GM18909 (cell line): ENCODE measurements at regions not wholly inside any gene's neighbourhood (a gene's known extent, or its start where the extent isn't known, plus 50 kb on each side); places are given as distances from the start of the nearest gene placed in this dataset.

Experiments
- ATAC-seq: cut with Tn5 transposase; IDR thresholded peaks from one replicate; pipeline ENCODE4 v1.9.1; 2021; ENCODE audit warnings: mild to moderate bottlenecking; ENCODE audit not compliant: unreplicated experiment, poor library complexity

DNA sequence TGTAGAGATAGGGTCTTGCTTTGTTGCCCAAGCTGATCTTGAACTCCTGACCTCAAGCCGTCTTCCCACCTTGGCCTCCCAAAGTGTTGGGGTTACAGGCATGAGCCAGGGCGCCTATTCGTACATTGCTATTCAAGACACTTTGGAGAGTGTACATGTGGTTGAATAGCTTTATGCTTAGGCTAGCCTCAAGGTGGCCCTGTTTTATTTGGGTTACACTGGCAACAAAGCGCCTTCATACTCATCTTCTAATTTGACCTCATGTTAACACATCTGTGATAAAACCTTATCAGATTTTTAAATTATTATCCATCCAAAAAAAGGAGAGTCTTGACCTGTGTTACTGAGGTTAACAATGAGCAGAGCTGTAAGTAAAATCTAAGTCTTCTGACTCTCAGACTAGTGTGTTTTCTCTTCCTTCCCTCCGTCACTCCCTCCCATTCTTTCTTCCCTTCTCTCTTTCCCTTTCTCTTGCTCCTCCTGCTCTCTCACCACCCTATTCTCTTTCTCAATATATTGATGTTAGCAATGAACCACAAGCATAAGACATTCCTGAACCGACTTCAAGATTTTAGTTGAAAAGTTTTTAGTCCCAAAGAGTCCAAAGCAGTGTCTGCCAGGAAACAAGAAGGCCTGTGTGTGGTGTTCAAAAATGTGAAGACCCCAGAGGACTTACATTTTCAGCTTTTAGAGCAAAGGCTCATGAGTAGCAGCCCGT, 603.7 kb upstream of the CFAP20DC start:
- ATAC-seq: no peak

DNA sequence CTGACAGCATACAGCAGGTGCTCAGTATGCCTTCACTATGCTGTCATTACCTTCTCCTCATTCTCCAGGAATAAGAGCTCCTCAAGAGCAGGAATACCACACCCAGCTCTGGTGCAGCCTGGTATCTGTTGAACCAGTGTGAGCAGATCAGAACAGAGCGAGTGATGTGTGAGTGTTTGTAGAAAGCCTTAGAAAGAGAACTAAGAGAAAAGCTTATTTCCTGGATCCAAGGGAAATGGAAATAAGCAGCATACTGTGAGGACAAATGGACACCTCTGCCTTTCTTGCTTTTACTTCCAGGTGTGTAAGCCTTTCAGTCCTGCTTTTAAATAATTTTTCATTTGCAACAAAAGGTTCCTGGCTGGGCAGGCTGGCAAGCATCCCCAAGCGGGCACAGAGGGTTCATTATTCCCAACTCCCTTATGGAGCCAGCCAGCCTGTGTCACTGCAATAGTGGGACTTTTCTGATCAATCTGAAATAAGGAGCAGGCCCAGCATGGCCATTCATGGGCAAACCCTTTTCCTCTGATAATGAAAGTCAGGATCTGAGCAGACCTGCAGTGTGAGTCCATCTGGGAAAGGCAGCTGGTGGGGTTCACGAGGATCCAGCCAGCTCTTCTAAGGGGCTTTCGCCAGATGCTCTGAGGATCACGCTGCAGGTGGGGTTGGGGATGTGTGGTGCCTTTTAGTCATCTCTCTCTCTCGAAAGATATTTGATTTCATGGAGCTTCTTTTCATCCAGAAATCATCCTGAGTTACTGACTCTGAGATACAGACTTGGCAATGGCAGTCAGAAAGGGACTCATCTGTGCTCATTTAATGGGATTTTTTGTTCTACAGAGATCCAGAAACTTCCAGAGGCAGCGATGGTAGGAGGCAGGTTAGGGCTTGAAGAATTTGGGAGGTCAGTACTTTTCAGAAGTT, 594.9 kb upstream of the CFAP20DC start:
- no peak for ATAC-seq

DNA sequence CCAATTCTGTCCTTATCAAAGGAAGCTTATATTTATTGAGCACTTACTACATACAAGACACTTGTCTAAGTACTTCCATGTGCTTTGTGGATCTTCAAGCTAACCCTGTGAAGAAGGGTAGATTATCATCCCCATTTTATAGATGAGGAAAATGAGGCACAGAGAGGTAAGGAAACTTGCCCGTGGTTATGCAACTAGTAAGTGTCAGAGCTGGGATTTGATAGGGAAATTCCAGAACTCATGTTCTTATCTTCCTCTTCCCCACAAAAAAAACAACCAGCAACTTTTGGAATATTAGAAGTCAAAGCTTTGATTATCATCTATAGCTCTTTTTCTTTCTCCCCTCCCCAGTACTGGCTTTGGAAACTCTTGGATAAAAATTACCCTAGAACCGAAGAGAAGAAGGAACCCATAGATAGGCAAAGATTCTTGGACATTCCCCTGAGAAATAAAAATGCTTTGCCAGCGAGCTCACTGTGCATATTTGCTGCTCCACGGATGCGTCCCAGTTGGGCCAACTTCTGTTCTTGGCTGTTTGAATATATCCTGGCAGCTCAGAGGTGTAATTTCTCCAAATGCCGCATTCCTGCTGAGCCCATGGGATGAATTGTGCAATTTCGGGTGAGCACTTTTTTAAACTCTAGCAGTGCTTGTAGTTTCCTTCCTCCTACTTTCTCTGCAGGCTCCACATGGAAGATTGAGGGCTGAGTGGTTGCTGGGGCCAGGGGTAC, 591.5 kb upstream of the CFAP20DC start:
- ATAC-seq: no peak

DNA sequence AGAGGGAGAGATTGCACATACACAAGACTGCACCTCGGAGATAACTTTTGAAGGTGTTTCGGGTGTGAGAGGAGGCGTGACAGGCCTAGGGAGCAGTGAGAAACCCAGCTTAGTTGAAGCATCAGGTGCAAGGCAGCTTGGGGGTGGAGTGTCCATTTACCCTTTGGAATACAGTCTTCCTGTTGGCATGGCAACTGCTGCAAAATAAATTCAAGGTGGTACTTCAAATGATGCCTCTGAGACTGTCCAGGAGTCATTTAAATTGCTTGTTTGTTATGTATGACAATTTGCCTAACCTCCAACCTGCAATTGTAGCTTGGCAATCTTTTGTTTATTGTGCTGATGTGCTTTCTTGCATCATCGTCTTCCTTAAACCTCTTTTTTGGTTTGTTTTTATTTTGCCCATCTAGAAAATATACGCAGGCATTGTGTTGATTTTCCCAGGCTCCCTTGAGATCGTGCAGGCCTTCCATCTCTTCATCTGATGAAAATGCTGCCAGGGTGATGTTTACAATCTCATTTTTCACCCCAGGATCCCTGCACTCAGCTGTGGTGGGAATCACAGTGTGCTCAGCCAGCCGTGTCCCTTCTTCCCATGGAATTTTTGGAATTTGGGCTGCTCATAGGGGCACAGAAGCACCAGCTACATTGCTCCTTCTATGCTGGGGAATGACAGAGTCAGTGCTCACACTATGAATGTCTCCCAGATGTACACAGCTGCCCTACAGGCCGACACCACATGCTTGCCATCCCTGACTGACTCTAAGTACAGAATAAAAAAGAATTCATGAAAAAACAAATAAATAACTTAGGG, 583.1 kb upstream of the CFAP20DC start:
- no peak for ATAC-seq

DNA sequence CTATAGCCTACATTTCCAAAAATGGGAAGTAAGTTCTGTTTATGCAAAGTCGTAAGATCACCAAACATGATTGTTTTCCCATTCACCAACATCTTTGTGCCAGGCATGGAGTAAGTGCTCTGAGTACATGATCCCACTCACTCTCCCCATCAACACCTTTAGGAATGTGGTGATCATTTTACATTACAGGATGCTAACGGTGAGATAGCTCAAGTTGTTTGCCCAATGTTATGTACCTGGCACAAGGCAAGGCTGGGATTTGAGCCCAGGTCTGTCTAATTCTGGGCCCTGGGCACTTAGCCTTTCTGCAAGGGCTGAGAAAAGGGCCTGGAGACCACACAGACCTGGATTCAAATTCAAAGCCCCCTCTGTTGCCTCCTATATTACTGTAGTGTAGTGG, 581.7 kb upstream of the CFAP20DC start:
- ATAC-seq: no peak

DNA sequence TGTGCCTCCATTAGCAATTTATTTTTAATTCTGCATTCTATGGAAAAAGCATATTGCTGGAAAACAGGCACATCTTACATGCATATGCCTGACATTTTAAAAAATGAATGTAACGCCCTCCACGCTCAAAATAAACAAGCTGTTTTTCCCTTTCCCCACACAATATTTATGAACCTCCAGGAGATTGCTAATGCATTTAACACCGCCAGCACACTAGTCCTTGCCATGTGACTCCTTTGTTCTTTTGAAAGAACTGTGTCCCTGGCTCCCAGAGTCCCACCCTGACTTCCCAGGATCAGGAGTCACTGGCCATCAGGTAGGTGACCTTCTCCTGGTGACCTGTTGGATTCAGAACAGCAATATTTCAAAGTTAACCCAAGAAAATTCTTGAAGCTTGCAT, 571.2 kb upstream of the CFAP20DC start:
- no peak for ATAC-seq

DNA sequence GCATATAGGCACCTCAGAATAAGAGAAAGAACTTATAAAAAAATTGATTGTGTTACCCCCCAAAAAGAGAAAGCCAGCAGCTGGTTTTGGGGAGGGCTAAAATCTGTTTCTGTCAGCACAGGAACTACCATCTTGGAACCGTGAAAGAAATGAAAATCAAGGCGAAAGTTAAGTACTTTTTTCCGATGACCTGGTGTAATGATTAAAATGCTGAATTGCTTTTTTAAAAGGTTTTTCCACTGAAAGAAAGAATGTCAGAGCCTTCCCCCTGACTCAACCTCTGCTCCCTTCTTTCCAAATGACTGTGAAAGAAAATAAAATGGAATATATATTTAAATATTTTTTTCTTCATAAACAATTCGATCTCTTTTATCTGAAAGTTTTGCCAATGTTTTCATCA, 570.5 kb upstream of the CFAP20DC start:
- no peak for ATAC-seq

DNA sequence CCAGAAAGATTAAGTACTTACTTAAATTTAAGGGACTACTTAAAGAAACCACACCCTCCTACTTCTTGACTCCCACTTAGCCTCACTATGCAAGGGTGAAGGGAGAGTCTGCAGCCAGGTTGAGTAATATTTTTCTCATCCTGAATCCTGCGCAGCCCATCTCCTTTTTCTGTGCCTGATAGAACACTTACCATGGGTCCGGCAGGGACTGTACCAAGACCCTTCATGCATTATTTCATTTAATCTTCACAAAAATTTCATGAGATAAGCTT, 562.6 kb upstream of the CFAP20DC start:
- no peak for ATAC-seq

DNA sequence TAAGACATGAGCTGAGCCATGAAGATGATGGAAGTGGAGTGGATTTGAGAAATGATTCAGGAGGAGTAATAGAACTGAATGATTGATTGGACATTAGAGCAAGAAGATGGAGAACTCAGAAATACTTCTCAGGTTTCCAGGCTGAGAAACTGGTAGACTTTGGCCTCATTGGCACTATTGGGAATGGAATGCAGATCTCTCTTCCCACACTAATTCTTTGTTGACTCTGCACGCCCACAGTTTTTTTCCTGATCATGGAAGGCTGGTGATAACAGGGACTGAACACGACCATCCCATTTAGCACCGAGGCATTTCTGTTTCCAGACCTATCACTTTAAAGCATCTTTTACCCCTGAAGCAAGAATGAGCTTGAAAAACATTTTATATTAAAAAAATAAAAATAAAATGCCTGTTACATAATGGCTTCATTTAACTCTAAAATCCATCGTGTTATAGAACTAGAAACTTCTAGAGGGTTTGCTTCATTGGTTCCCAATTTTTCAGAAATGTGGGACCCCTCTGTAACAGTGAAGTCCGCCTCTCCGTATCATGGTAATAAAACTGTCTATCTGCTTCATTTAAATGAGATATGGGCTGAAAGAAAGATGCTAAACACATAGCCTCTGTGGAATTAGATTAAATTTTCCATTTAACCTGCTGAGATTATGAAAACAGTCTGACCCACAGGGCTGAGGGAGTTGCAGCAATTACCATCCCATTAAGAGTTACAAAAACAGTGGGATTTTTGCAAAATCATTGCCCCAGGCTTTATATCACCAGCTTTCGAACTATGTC, 562.0 kb upstream of the CFAP20DC start:
- ATAC-seq: no peak

DNA sequence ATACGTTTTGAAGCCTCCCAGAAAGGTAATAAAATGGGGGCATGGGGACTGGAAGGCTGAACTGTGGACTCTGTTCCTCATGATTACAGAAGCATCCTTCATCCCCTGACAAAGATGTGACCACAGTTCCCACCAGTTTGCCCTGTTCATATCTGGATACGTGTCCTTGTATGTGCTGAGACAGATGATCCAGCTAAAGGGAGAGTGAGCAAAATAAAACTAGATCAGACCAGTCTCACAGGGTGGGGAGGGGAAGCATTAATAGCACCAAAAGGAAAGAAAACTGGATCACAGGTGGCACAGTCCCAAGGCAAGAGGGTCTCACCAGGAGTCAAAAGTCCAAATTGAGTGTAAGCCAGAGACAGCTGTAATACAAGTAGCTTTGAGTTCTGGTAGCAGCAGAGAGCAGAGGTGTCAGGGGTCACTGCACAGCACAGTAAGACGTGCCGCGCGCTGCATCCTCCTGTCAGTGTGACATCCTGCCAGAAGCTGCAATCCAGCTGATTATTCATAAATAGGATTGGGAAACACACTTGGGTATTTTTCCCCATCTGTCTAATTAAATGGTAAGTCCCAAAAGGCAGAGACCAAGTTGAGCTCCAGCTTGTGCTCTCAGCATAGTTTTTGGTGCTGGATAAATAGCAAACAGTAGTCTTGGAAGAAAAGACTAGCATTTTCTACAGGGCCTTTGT, 560.0 kb upstream of the CFAP20DC start:
- no peak for ATAC-seq

DNA sequence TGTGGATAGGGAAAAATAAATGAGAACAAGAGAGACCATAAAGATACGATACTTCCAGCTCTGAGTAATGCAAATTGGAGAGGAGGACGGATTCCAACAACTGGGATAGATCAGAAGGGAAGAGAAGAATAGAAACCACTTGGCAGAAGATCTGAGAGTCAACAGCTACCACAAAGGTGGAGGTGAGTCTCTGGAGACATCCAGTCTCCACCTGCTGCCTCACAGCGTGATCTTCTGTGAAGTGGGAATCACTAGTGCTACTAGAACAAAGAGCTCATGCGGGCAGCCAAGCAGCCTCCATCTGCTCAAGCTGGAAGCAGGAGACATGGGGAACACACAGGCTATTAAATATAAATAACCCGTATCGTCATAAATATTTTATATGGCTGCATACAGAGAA, 558.5 kb upstream of the CFAP20DC start:
- ATAC-seq: no peak

DNA sequence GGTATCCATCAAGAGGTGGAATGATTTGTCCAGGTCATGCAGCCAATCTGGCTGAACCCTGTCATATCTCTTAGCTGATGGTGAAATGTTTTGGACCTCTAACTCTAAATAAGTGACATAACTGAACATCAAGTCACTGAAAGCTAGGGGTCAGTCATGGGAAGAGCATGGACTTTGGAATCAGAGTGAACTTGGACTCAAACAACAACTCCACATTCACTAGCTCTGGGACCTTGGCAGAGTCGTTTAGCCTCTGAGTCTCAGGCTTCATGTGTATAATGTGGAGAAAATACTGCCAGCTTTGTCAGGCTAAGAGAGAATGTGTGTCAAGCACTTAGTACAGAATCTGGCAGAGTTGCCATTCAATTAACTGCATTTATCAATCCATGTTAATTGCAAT, 557.8 kb upstream of the CFAP20DC start:
- ATAC-seq: no peak

DNA sequence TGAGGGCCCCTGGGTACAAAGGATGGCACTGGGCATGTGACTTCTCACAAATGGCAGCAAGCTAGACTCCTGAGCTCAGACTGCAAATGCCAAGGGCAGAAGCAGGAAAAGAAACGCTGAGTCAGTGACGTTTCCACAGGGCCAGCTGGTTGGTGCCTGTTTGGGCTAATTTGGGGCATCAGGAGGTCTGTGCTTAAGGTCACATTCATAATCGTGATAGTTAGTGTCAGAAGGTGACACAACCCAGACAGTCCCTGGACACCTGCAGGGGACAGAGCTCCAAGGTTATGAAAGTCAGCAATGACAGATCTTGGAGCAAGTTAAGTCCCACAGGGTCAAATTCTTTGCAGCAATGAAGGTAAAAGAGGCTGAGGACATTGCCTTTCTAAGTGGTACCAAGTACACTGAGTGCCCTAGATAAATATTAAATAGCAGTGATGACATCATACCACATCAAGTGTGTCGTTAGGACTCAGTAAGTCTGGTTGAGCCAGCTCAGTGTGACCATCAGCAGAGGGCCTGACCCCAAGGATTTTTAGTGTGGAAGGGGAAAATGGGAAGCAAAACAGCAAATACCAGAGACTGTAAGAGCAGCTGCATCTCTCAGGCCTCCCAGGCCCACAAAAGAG, 556.9 kb upstream of the CFAP20DC start:
- ATAC-seq: no peak

DNA sequence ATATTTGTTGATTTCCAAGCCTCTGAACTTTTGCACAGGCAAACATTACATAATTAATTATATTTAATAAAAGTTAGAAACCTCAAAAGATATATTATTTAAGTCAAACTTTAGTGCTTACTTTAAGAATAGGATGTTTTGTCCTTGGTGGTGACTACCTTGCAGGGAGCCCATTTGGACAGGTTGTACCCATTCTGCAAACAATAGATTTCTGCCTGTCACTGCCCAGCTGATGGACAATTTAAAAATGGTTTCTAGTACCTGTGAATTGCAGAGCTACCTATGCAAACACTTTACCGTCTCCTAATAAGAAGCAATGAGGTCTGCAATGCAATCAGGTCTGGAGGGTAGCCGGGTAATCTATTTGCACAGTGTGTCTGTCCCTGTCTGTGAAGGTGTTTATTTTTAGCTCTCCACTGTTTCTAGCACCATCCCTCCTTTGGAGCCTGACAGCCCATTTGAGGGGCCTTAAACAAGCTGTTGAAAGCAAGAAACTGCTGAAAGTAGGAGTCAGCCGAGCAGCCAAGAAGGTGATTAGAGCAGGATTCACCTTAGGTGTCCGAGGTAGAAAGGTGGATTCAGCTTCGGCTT, 556.2 kb upstream of the CFAP20DC start:
- ATAC-seq: no peak

DNA sequence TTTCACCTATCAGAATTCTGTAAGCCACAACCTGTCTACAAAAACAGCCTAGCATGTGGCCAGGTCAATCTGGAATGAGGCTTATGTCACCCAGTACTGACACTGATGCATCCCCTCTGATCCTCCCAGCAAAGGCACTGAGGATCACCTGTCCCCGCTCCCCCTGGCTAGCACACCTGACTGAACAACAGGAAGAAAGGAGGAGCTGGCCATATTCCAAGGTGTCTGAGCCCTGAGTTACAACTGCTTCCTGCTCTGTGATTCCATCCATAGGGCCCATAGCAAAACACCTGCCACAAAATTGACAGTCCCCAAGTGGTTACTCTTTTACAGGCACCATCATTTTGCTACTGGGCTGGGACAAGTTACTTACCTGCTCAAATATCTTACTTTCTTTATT, 555.5 kb upstream of the CFAP20DC start:
- no peak for ATAC-seq

DNA sequence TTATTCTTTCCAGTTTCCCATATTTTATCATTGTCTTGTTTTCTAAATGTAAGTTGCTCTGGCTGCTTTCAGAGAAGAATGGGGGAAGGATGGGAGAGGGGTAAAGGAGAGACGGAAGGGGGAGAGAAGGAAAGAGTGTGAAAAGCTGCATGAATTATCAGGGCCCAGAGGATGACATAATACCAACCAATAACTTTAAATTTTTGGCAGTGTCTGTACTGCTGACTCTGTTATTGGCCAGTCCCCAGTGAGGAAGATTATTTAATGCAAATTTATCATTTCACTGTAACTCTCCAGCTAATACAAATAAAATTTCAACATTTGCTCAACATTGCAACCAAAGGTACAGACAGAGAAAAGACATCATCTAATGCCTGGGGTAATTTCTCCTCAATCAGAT, 551.7 kb upstream of the CFAP20DC start:
- ATAC-seq: no peak

DNA sequence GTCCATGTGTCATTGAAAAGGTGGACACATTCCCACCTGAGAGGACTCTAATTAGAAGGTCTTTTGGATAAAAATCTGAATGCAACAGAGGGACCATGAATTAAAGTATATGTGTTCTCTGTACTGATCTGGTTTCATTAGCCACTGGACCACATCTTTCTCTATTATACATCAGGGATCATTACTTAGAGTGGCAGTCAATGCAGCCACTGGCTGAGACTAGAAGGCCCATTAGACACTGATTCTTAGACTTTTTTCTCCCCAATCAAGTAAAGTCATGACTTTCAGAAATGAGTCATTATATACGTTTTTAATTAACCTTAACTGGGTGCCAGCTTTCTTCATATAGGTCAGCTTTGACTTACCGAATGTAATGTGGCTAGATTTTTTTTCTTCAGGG, 550.8 kb upstream of the CFAP20DC start:
- ATAC-seq: no peak

DNA sequence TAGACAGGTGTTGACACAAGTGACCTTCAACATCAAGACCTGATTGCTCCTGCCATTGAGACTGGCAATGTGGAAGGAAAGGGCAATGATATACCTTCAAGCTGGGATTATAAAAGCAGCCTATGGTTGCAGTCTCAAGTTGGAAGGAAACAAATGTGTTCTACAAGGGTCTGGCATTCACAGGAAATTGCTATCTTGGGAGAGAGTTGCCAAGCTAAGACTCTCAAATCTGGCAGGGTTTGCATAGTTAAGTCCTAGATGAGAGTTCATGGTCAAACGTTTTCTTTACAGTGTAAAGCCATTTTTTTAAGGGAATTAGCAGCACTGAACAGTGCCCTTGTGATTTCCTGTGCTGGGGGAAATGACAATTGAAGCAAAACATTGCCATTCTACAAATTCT, 546.9 kb upstream of the CFAP20DC start:
- no peak for ATAC-seq
